ENCODE measurements at regions not wholly inside any gene's neighbourhood (a gene's known extent, or its start where the extent isn't known, plus 50 kb on each side); places are given as distances from the start of the nearest gene placed in this dataset.

GRCh38 chr17:13395346-13395745 is 206.4 kb downstream of the HS3ST3A1 start:
- TF ChIP-seq CTCF (conservative IDR thresholded peaks at IDR 0.05), result no peak
- H3K27ac ChIP-seq, result no peak overlapping the region

- H3K27ac ChIP-seq, result no peak overlapping the region
- no peak for TF ChIP-seq CTCF (conservative IDR thresholded peaks at IDR 0.05)
Measured at GRCh38 chr17:13393841-13394710, 207.7 kb downstream of the HS3ST3A1 start.

GRCh38 chr17:13387952-13388351 is 213.8 kb downstream of the HS3ST3A1 start:
- no peak overlapping the region for H3K27ac ChIP-seq
- TF ChIP-seq CTCF (conservative IDR thresholded peaks at IDR 0.05), result no peak

GRCh38 chr17:13387236-13387635 is 214.5 kb downstream of the HS3ST3A1 start:
- TF ChIP-seq CTCF (conservative IDR thresholded peaks at IDR 0.05), result no peak
- H3K27ac ChIP-seq, result no peak overlapping the region

GRCh38 chr17:13385481-13385911 is 216.2 kb downstream of the HS3ST3A1 start:
- TF ChIP-seq CTCF (conservative IDR thresholded peaks at IDR 0.05), result no peak
- H3K27ac ChIP-seq, result no peak overlapping the region

- TF ChIP-seq CTCF (conservative IDR thresholded peaks at IDR 0.05), result no peak
- H3K27ac ChIP-seq, result no peak overlapping the region
Measured at GRCh38 chr17:13384626-13385025, 217.1 kb downstream of the HS3ST3A1 start.

GRCh38 chr17:13378361-13378760 is 223.4 kb downstream of the HS3ST3A1 start:
- TF ChIP-seq CTCF (conservative IDR thresholded peaks at IDR 0.05), result no peak

More at GRCh38 chr17:13378361-13378760, 223.4 kb downstream of the HS3ST3A1 start:
- no peak overlapping the region for H3K27ac ChIP-seq

Data from VCaP (cell line).